OCI-LY1 (cell line): ENCODE measurements at regions not wholly inside any gene's neighbourhood (a gene's known extent, or its start where the extent isn't known, plus 50 kb on each side); places are given as distances from the start of the nearest gene placed in this dataset.

Source experiments
- CTCF ChIP-seq: fragments of 200-600 bp; sonication (generic), shearing (Covaris generic); IDR thresholded peaks from 2 replicates; pipeline ENCODE4 v1.5.1; 2017; ENCODE audit warnings: mild to moderate bottlenecking, antibody characterized with exemption, low read length, moderate library complexity, mixed read lengths
- EZH2 ChIP-seq: fragments of 200-600 bp; sonication (generic), shearing (Covaris generic); IDR thresholded peaks from 2 replicates; pipeline ENCODE4 v1.8.0; 2017; ENCODE audit warnings: borderline replicate concordance, mixed run types, mild to moderate bottlenecking, antibody characterized with exemption, low read length, moderate library complexity, mixed read lengths

GRCh38 chr1:98331718-98332311 lies 329.7 kb upstream of the SNX7 start:
- no peak for TF ChIP-seq CTCF
- no peak for TF ChIP-seq EZH2
